ENCODE measurements at regions not wholly inside any gene's neighbourhood (a gene's known extent, or its start where the extent isn't known, plus 50 kb on each side); places are given as distances from the start of the nearest gene placed in this dataset.

- no peak for TF ChIP-seq ZC3H11A (IDR thresholded peaks at IDR 0.05; ENCODE audit: low read depth, low read length)
- no peak for TF ChIP-seq ZNF408 (CRISPR knock-in tag; IDR thresholded peaks at IDR 0.05; ENCODE audit: low read depth)
- no peak for TF ChIP-seq XRCC4 (IDR thresholded peaks at IDR 0.05; ENCODE audit: extremely low read depth, insufficient read depth, insufficient read length)
- TF ChIP-seq ARNT (IDR thresholded peaks at IDR 0.05) = no peak
Observed at GRCh38 chr3:137958636-137959035, 51.3 kb upstream of the CLDN18 start (continued).
